ENCODE measurements at regions not wholly inside any gene's neighbourhood (a gene's known extent, or its start where the extent isn't known, plus 50 kb on each side); places are given as distances from the start of the nearest gene placed in this dataset.

GRCh38 chr2:18049325-18049724 lies 170.9 kb downstream of the KCNS3 start:
- Histone ChIP-seq H3K4me3 (ENCODE audit: control insufficient read depth in 2 of 3, extremely low read depth in 1 of 3, insufficient read depth in 2 of 3, low read depth in 1 of 3, low read length in 3 of 3) (no peak overlapping the region), H3K27ac (ENCODE audit: control insufficient read depth, insufficient read depth, low read length) (no peak overlapping the region), H3K4me1 (ENCODE audit: control insufficient read depth, extremely low read depth, insufficient read depth, low read length) (peaks cover 29% of the 10 kb centered on the region), H3K27me3 (ENCODE audit: control insufficient read depth, extremely low read depth, insufficient read depth, low read length) (no peaks in the 10 kb centered on the region), H3K79me2 (ENCODE audit: control insufficient read depth, insufficient read depth, low read length) (no peaks in the 10 kb centered on the region), H3K9me1 (ENCODE audit: control insufficient read depth, extremely low read depth, insufficient read depth, low read length) (no peaks in the 10 kb centered on the region), H3K9ac (ENCODE audit: control insufficient read depth, extremely low read depth, insufficient read depth, low read length) (no peak overlapping the region), H3K4me2 (ENCODE audit: control insufficient read depth, extremely low read depth, insufficient read depth, low read depth, low read length) (no peak overlapping the region), H2AFZ (ENCODE audit: control insufficient read depth, low read length) (no peak overlapping the region), H3K36me3 (ENCODE audit: control insufficient read depth in 2 of 2, extremely low read depth in 1 of 2, insufficient read depth in 2 of 2, low read length in 2 of 2) (no peaks in the 10 kb centered on the region), H3K9me3 (ENCODE audit: control insufficient read depth, low read depth, low read length) (no peaks in the 10 kb centered on the region), H4K20me1 (ENCODE audit: control insufficient read depth, extremely low read depth, insufficient read depth, low read length) (no peaks in the 10 kb centered on the region)
- dilution Hi-C loops (cut with MboI; ENCODE audit: extremely low pct_ligation_motif_present, low sequenced_read_pairs) = no loop called here
- FAIRE-seq = no peak
- DNase-seq (ENCODE audit: low read depth, low spot score) = no peak
- TF ChIP-seq CTCF (optimal IDR thresholded peaks at IDR 0.05 in 1 of 3, IDR thresholded peaks at IDR 0.05 in 1 of 3, conservative IDR thresholded peaks at IDR 0.05 in 1 of 3; ENCODE audit: extremely low read depth in 1 of 3, insufficient read depth in 2 of 3, low read length in 3 of 3) (no peak), EZH2 (IDR thresholded peaks at IDR 0.05; ENCODE audit: low read length) (no peak)

- dilution Hi-C loops (cut with MboI; ENCODE audit: extremely low pct_ligation_motif_present, low sequenced_read_pairs) = no loop called here
- FAIRE-seq = peak; percentile 98
- peak overlapping the region; percentile 69 for H3K4me2 ChIP-seq (ENCODE audit: control insufficient read depth, extremely low read depth, insufficient read depth, low read depth, low read length)
Observed at GRCh38 chr2:18047896-18048657, 169.6 kb downstream of the KCNS3 start.

More at GRCh38 chr2:18047896-18048657, 169.6 kb downstream of the KCNS3 start:
- H3K27me3 ChIP-seq (ENCODE audit: control insufficient read depth, extremely low read depth, insufficient read depth, low read length) = no peaks in the 10 kb centered on the region
- TF ChIP-seq CTCF (optimal IDR thresholded peaks at IDR 0.05 in 1 of 3, IDR thresholded peaks at IDR 0.05 in 1 of 3, conservative IDR thresholded peaks at IDR 0.05 in 1 of 3; ENCODE audit: extremely low read depth in 1 of 3, insufficient read depth in 2 of 3, low read length in 3 of 3) (no peak), EZH2 (IDR thresholded peaks at IDR 0.05; ENCODE audit: low read length) (no peak)
- no peaks in the 10 kb centered on the region for H3K79me2 ChIP-seq (ENCODE audit: control insufficient read depth, insufficient read depth, low read length)
- DNase-seq (ENCODE audit: low read depth, low spot score) = peak; percentile 88
- H4K20me1 ChIP-seq (ENCODE audit: control insufficient read depth, extremely low read depth, insufficient read depth, low read length) = no peaks in the 10 kb centered on the region
- H2AFZ ChIP-seq (ENCODE audit: control insufficient read depth, low read length) = peak overlapping the region; percentile 44
- H3K4me1 ChIP-seq (ENCODE audit: control insufficient read depth, extremely low read depth, insufficient read depth, low read length) = peaks cover 29% of the 10 kb centered on the region
- peak overlapping the region; percentile 73 for H3K27ac ChIP-seq (ENCODE audit: control insufficient read depth, insufficient read depth, low read length)
- H3K9me3 ChIP-seq (ENCODE audit: control insufficient read depth, low read depth, low read length) = no peaks in the 10 kb centered on the region
- peak overlapping the region; percentile 26 for H3K9ac ChIP-seq (ENCODE audit: control insufficient read depth, extremely low read depth, insufficient read depth, low read length)
- no peaks in the 10 kb centered on the region for H3K9me1 ChIP-seq (ENCODE audit: control insufficient read depth, extremely low read depth, insufficient read depth, low read length)
- H3K4me3 ChIP-seq (ENCODE audit: control insufficient read depth in 2 of 3, extremely low read depth in 1 of 3, insufficient read depth in 2 of 3, low read depth in 1 of 3, low read length in 3 of 3) = peak overlapping the region in 2 of 3 experiments; percentile 3 to 35
- no peaks in the 10 kb centered on the region for H3K36me3 ChIP-seq (ENCODE audit: control insufficient read depth in 2 of 2, extremely low read depth in 1 of 2, insufficient read depth in 2 of 2, low read length in 2 of 2)

All from keratinocyte (primary cell).